IMR-90 (cell line): ENCODE measurements at regions not wholly inside any gene's neighbourhood (a gene's known extent, or its start where the extent isn't known, plus 50 kb on each side); places are given as distances from the start of the nearest gene placed in this dataset.

ENCODE experiments used
- ATAC-seq: fragments of 200-7000 bp; cut with Tn5 transposase; 2 replicates; pipeline ENCODE4 v1.9.1; 2020; ENCODE audit warnings: low read depth, mild to moderate bottlenecking, moderate library complexity
- BruUV-seq: library from RNA; stranded (reverse); fragments of 400-500 nt; replicated peaks from 2 replicates; lab custom pipeline; 2021; lab: Mats Ljungman, UMichigan
- CTCF ChIA-PET: fragments of 300-600 bp; formaldehyde crosslinking; extraction: SDS; loops from one replicate; lab custom pipeline; 2021; ENCODE audit warnings: antibody characterized with exemption; lab: Yijun Ruan, JAX
- POLR2A ChIA-PET: fragments of 300-600 bp; sonication (Branson Sonifier 250); formaldehyde crosslinking; loops from one replicate; lab custom pipeline; 2022; ENCODE audit warnings: antibody characterized with exemption; ENCODE audit not compliant: unreplicated experiment; lab: Charles Lee
- DNase-seq: peaks from one replicate; pipeline ENCODE4 v3.0.0; 2013
- H2AFZ ChIP-seq: replicated peaks from 2 replicates; pipeline ENCODE3; 2013; ENCODE audit warnings: low read length, mild to moderate bottlenecking; ENCODE audit not compliant: poor library complexity
- H2AK5ac ChIP-seq: 2 replicates; pipeline ENCODE4 v1.6.1; 2013; ENCODE audit warnings: low read depth, low read length, inconsistent platforms
- H2AK9ac ChIP-seq: replicated peaks from 2 replicates; pipeline ENCODE3; 2013; ENCODE audit warnings: mild to moderate bottlenecking, low read depth, low read length, moderate library complexity; ENCODE audit not compliant: poor library complexity
- H2BK120ac ChIP-seq: 2 replicates; pipeline ENCODE4 v1.6.1; 2013; ENCODE audit warnings: low read depth, low read length, inconsistent platforms
- H2BK15ac ChIP-seq: 3 replicates; pipeline ENCODE4 v1.6.1; 2013; ENCODE audit warnings: low read depth, low read length, inconsistent platforms
- H2BK20ac ChIP-seq: 2 replicates; pipeline ENCODE4 v1.6.1; 2013; ENCODE audit warnings: low read depth, mild to moderate bottlenecking, inconsistent platforms, low read length, moderate library complexity
- H2BK5ac ChIP-seq: 2 replicates; pipeline ENCODE4 v1.6.1; 2013; ENCODE audit warnings: mild to moderate bottlenecking, low read depth, low read length, inconsistent platforms; ENCODE audit not compliant: poor library complexity, severe bottlenecking
- H3K14ac ChIP-seq: replicated peaks from 2 replicates; pipeline ENCODE4 v1.6.1; 2013; ENCODE audit warnings: low read depth, low read length, inconsistent platforms
- H3K18ac ChIP-seq: 2 replicates; pipeline ENCODE4 v1.6.1; 2013; ENCODE audit warnings: low read depth, low read length, control low read depth
- H3K23ac ChIP-seq: 2 replicates; pipeline ENCODE4 v1.6.1; 2013; ENCODE audit warnings: low read depth, low read length, inconsistent platforms
- H3K27ac ChIP-seq: 2 replicates; pipeline ENCODE4 v1.5.1; 2013; ENCODE audit warnings: mild to moderate bottlenecking, control low read depth, low read length; ENCODE audit not compliant: insufficient read depth
- H3K27me3 ChIP-seq: 2 replicates; pipeline ENCODE4 v1.6.1; 2013; ENCODE audit warnings: low read length; ENCODE audit not compliant: control insufficient read depth, insufficient read depth
- H3K36me3 ChIP-seq: 2 replicates; pipeline ENCODE4 v1.6.1; 2013; ENCODE audit warnings: low read length, mixed read lengths; ENCODE audit not compliant: control insufficient read depth, insufficient read depth
- H3K4ac ChIP-seq: 2 replicates; pipeline ENCODE4 v1.6.1; 2013; ENCODE audit warnings: low read depth, low read length, inconsistent platforms
- H3K4me1 ChIP-seq: 2 replicates; pipeline ENCODE4 v1.6.1; 2013; ENCODE audit warnings: low read length, mixed read lengths; ENCODE audit not compliant: control insufficient read depth, insufficient read depth
- H3K4me2 ChIP-seq: 2 replicates; pipeline ENCODE4 v1.6.1; 2013; ENCODE audit warnings: low read depth, mild to moderate bottlenecking, control low read depth, low read length, moderate library complexity
- H3K4me3 ChIP-seq: 2 replicates; pipeline ENCODE4 v1.5.1; 2013; ENCODE audit warnings: low read depth, mild to moderate bottlenecking, control low read depth, low read length, moderate library complexity; ENCODE audit not compliant: insufficient read depth
- H3K56ac ChIP-seq: 2 replicates; pipeline ENCODE4 v1.6.1; 2013; ENCODE audit warnings: low read length, inconsistent platforms; ENCODE audit not compliant: insufficient read depth; ENCODE audit errors: extremely low read depth
- H3K79me1 ChIP-seq, 2 experiments: 2 replicates each; pipeline ENCODE4 v1.6.1; 2013; ENCODE audit warnings: low read length in 2 of 2, inconsistent platforms in 1 of 2, low read depth in 1 of 2
- H3K9ac ChIP-seq: 2 replicates; pipeline ENCODE4 v1.6.1; 2013; ENCODE audit warnings: low read depth, low read length, control low read depth
- H3K9me1 ChIP-seq: 2 replicates; pipeline ENCODE4 v1.6.1; 2013; ENCODE audit warnings: low read length, inconsistent platforms; ENCODE audit not compliant: insufficient read depth
- H3K9me3 ChIP-seq: 2 replicates; pipeline ENCODE4 v1.6.1; 2013; ENCODE audit warnings: low read length; ENCODE audit not compliant: control insufficient read depth, insufficient read depth
- H4K20me1 ChIP-seq: 2 replicates; pipeline ENCODE4 v1.6.1; 2013; ENCODE audit warnings: low read length, inconsistent platforms; ENCODE audit not compliant: insufficient read depth
- H4K5ac ChIP-seq: 2 replicates; pipeline ENCODE4 v1.6.1; 2013; ENCODE audit warnings: mild to moderate bottlenecking, low read depth, low read length, control low read depth
- H4K8ac ChIP-seq, 2 experiments: 2 replicates each; pipeline ENCODE4 v1.6.1; 2013; ENCODE audit warnings: low read depth in 2 of 2, low read length in 2 of 2, control low read depth in 1 of 2, inconsistent platforms in 1 of 2
- H4K91ac ChIP-seq: 2 replicates; pipeline ENCODE4 v1.6.1; 2013; ENCODE audit warnings: low read depth, low read length, inconsistent platforms; ENCODE audit not compliant: insufficient read depth
- BHLHE40 ChIP-seq: fragments of 150-350 bp; IDR thresholded peaks from 2 replicates; pipeline ENCODE4 v1.6.1; 2016; ENCODE audit warnings: mild to moderate bottlenecking, low read depth, low read length
- CEBPB ChIP-seq: IDR thresholded peaks from 2 replicates; pipeline ENCODE4 v1.6.1; 2012; ENCODE audit warnings: low read depth, low read length, improper control_type of control experiment
- CHD1 ChIP-seq: IDR thresholded peaks from 2 replicates; pipeline ENCODE4 v1.6.1; 2012; ENCODE audit warnings: low read depth, low read length, improper control_type of control experiment
- ELK1 ChIP-seq: fragments of 150-350 bp; IDR thresholded peaks from 2 replicates; pipeline ENCODE4 v1.6.1; 2016; ENCODE audit warnings: low read depth, mild to moderate bottlenecking, low read length, moderate library complexity, borderline replicate concordance
- FOS ChIP-seq: fragments of 150-350 bp; IDR thresholded peaks from 2 replicates; pipeline ENCODE4 v1.6.1; 2016; ENCODE audit warnings: low read depth, low read length
- MAFK ChIP-seq: IDR thresholded peaks from 2 replicates; pipeline ENCODE4 v1.6.1; 2012; ENCODE audit warnings: low read depth, low read length, improper control_type of control experiment
- MAZ ChIP-seq: IDR thresholded peaks from 2 replicates; pipeline ENCODE4 v1.6.1; 2012; ENCODE audit warnings: low read depth, mild to moderate bottlenecking, low read length, improper control_type of control experiment, moderate library complexity, borderline replicate concordance
- MXI1 ChIP-seq: IDR thresholded peaks from 2 replicates; pipeline ENCODE4 v1.6.1; 2012; ENCODE audit warnings: low read depth, mild to moderate bottlenecking, low read length, moderate library complexity, borderline replicate concordance
- NFE2L2 ChIP-seq: fragments of 150-350 bp; IDR thresholded peaks from 2 replicates; pipeline ENCODE4 v1.6.1; 2016; ENCODE audit warnings: low read depth, mild to moderate bottlenecking, low read length
- POLR2A ChIP-seq: IDR thresholded peaks from 2 replicates; pipeline ENCODE4 v1.6.1; 2012; ENCODE audit warnings: mild to moderate bottlenecking, low read depth, low read length
- RAD21 ChIP-seq: IDR thresholded peaks from 2 replicates; pipeline ENCODE4 v1.6.1; 2012; ENCODE audit warnings: low read length, improper control_type of control experiment
- RCOR1 ChIP-seq: IDR thresholded peaks from 2 replicates; pipeline ENCODE4 v1.6.1; 2012; ENCODE audit warnings: mild to moderate bottlenecking, low read length, improper control_type of control experiment; ENCODE audit not compliant: insufficient replicate concordance
- RFX5 ChIP-seq: IDR thresholded peaks from 2 replicates; pipeline ENCODE4 v1.8.0; 2012; ENCODE audit warnings: low read depth, mild to moderate bottlenecking, low read length, moderate library complexity
- SMC3 ChIP-seq: fragments of 150-350 bp; IDR thresholded peaks from 2 replicates; pipeline ENCODE4 v1.6.1; 2016; ENCODE audit warnings: low read depth, mild to moderate bottlenecking, antibody characterized with exemption, low read length, moderate library complexity
- WGBS, 2 experiments: methylation state at CpG; one replicate each; pipeline versions ENCODE4 v1.1.5 to v1.1.7; 2013; ENCODE audit warnings: missing lambda C conversion rate in 2 of 2; ENCODE audit not compliant: insufficient read length in 1 of 2; ENCODE audit errors: extremely low coverage in 2 of 2; 5-methylcytosine and 5-hydroxymethylcytosine counted together
- dilution Hi-C: fragments of 300-500 bp; cut with HindIII; formaldehyde crosslinking; loops from one replicate; pipeline ENCODE4 v1.14.3; 2018; ENCODE audit warnings: low sequenced_read_pairs; ENCODE audit not compliant: unreplicated experiment
- in situ Hi-C: fragments of 300-500 bp; cut with MboI; formaldehyde crosslinking; loops from 3 replicates; pipeline ENCODE4 v1.14.3; 2019; ENCODE audit warnings: low sequenced_read_pairs, inconsistent platforms, mixed read lengths
- intact Hi-C: fragments of 100-400 bp; cut with micrococcal nuclease; formaldehyde crosslinking; loops from 2 replicates; pipeline ENCODE4 v1.10.0; 2022
- TF ChIP-seq, protein P1 (sequence below): fragments of 150-350 bp; IDR thresholded peaks from 2 replicates; pipeline ENCODE4 v1.6.1; 2017; ENCODE audit warnings: mild to moderate bottlenecking, antibody characterized with exemption, low read length, low read depth
- TF ChIP-seq, protein P2 (sequence below): conservative IDR thresholded peaks from 2 replicates; pipeline ENCODE4 v1.5.1; 2012; ENCODE audit warnings: mild to moderate bottlenecking, low read depth, low read length, improper control_type of control experiment

DNA sequence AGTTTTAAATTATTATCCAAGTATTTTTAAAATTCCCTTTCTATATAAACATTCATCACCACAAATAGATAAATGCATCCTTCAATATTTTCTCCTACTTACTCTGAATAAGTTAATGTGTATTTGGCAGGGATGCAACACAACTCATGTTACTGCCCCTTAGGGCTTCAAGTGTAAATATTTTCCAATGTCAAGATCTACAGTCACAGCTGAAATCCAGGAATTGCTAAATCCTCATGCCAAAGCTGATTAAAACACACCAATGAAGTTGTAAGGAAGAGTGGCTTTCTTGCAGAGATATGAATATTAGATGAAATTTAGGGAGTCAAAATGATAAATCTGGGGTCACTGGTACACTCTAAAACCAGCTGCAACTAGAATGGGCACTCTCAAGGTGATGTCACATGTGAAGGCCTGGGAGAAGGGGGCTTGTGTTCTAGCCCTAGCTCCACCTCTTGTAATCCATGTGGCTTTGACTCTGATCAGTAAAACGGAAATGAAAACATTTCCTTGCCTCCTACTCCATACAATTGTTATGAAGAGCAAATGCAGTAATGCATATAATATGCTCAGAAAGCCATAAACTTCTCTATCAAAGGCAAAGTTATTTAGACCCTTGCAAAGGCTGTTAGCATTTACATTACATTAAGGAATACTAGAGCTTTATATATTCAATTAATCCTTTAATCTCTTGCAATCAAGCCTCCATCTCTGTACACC, 228.1 kb upstream of the NFE2L3 start:
- dilution Hi-C loops = no loop called here
- no peaks in the 10 kb centered on the region for H3K4me1 ChIP-seq
- H3K4ac ChIP-seq = no peak overlapping the region
- H3K27ac ChIP-seq = no peak overlapping the region
- no peak overlapping the region for H3K4me2 ChIP-seq
- no CpG with 5 or more reads among the region's 1 CpG for WGBS, 2 experiments
- H3K4me3 ChIP-seq = no peak overlapping the region
- no peak overlapping the region for H2AFZ ChIP-seq
- no peak overlapping the region for H2BK5ac ChIP-seq
- no peak overlapping the region for H4K91ac ChIP-seq
- no peak overlapping the region for H3K14ac ChIP-seq
- no peaks in the 10 kb centered on the region for H4K20me1 ChIP-seq
- no peak overlapping the region for H2AK9ac ChIP-seq
- no peaks in the 10 kb centered on the region for H3K9me3 ChIP-seq
- H2AK5ac ChIP-seq = no peak overlapping the region
- H4K5ac ChIP-seq = no peak overlapping the region
- H2BK15ac ChIP-seq = no peak overlapping the region
- no peak overlapping the region for H4K8ac ChIP-seq
- intact Hi-C loops = no loop called here
- H3K79me1 ChIP-seq = no peaks in the 10 kb centered on the region
- TF ChIP-seq RFX5 (no peak), MXI1 (no peak), NFE2L2 (no peak), SMC3 (no peak), FOS (no peak), BHLHE40 (no peak), MAFK (no peak), MAZ (no peak), RCOR1 (no peak), ELK1 (no peak), CEBPB (no peak), RAD21 (no peak), POLR2A (no peak), CHD1 (no peak)
- TF ChIP-seq, protein P1, sequence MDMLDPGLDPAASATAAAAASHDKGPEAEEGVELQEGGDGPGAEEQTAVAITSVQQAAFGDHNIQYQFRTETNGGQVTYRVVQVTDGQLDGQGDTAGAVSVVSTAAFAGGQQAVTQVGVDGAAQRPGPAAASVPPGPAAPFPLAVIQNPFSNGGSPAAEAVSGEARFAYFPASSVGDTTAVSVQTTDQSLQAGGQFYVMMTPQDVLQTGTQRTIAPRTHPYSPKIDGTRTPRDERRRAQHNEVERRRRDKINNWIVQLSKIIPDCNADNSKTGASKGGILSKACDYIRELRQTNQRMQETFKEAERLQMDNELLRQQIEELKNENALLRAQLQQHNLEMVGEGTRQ = no peak
- TF ChIP-seq, protein P2, sequence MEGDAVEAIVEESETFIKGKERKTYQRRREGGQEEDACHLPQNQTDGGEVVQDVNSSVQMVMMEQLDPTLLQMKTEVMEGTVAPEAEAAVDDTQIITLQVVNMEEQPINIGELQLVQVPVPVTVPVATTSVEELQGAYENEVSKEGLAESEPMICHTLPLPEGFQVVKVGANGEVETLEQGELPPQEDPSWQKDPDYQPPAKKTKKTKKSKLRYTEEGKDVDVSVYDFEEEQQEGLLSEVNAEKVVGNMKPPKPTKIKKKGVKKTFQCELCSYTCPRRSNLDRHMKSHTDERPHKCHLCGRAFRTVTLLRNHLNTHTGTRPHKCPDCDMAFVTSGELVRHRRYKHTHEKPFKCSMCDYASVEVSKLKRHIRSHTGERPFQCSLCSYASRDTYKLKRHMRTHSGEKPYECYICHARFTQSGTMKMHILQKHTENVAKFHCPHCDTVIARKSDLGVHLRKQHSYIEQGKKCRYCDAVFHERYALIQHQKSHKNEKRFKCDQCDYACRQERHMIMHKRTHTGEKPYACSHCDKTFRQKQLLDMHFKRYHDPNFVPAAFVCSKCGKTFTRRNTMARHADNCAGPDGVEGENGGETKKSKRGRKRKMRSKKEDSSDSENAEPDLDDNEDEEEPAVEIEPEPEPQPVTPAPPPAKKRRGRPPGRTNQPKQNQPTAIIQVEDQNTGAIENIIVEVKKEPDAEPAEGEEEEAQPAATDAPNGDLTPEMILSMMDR = no peak
- H2BK120ac ChIP-seq = no peak overlapping the region
- CTCF ChIA-PET = interaction anchor here (0.6 kb wide), 1 partner anchor 153 kb away, joined by 3 read pairs; no protein-coding TSS in a partner anchor
- no peak for DNase-seq
- H3K27me3 ChIP-seq = no peaks in the 10 kb centered on the region
- H3K36me3 ChIP-seq = no peaks in the 10 kb centered on the region
- H3K9ac ChIP-seq = no peak overlapping the region
- in situ Hi-C loops = no loop called here
- POLR2A ChIA-PET = no interaction called here
- no peak overlapping the region for H3K23ac ChIP-seq
- H3K9me1 ChIP-seq = no peaks in the 10 kb centered on the region
- H2BK20ac ChIP-seq = no peak overlapping the region
- H3K56ac ChIP-seq = no peak overlapping the region
- BruUV-seq = no TSS peak
- ATAC-seq = no peak
- no peak overlapping the region for H3K18ac ChIP-seq
